HepG2 (cell line): ENCODE measurements at regions not wholly inside any gene's neighbourhood (a gene's known extent, or its start where the extent isn't known, plus 50 kb on each side); places are given as distances from the start of the nearest gene placed in this dataset.
"Not testable (repeated sequence)": the region's sequence is repeated elsewhere in the genome, so short reads cannot be mapped to it uniquely, and the experiment has no call there.

Experiments
- CHCHD3 ChIP-seq: sonication (generic); formaldehyde crosslinking; IDR thresholded peaks from 2 replicates; pipeline ENCODE4 v1.8.0; 2022; ENCODE audit warnings: mild to moderate bottlenecking, missing genetic modification reagents, moderate library complexity
- IRF1 ChIP-seq: sonication (generic); formaldehyde crosslinking; IDR thresholded peaks from 2 replicates; pipeline ENCODE4 v1.4.0; 2020; ENCODE audit warnings: low read depth, mild to moderate bottlenecking, missing genetic modification reagents
- NR3C1 ChIP-seq: sonication (generic); formaldehyde crosslinking; IDR thresholded peaks from 2 replicates; pipeline ENCODE4 v1.4.0; 2020; ENCODE audit warnings: missing genetic modification reagents
- RFX5 ChIP-seq: IDR thresholded peaks from 2 replicates; pipeline ENCODE4 v1.6.1; 2011; ENCODE audit warnings: low read depth, low read length, improper control_type of control experiment
- ZBTB26 ChIP-seq: IDR thresholded peaks from 2 replicates; pipeline ENCODE4 v1.6.1; 2016; ENCODE audit warnings: missing compliant biosample characterization, missing genetic modification reagents, borderline replicate concordance
- ZNF407 ChIP-seq: sonication (generic); formaldehyde crosslinking; IDR thresholded peaks from one replicate; pipeline ENCODE4 v1.5.1; 2020; ENCODE audit warnings: mild to moderate bottlenecking, missing genetic modification reagents; ENCODE audit errors: not compliant biosample characterization
- ZNF460 ChIP-seq: sonication (generic); formaldehyde crosslinking; IDR thresholded peaks from 2 replicates; pipeline ENCODE4 v1.5.1; 2020; ENCODE audit warnings: missing genetic modification reagents, mild to moderate bottlenecking, borderline replicate concordance
- TF ChIP-seq, protein P1 (sequence below): sonication (generic); formaldehyde crosslinking; IDR thresholded peaks from 2 replicates; pipeline ENCODE4 v1.4.0; 2020; ENCODE audit warnings: missing genetic modification reagents

GRCh38 chr16:64662312-64662711, 459.6 kb downstream of the CDH11 start:
- TF ChIP-seq, protein P1, sequence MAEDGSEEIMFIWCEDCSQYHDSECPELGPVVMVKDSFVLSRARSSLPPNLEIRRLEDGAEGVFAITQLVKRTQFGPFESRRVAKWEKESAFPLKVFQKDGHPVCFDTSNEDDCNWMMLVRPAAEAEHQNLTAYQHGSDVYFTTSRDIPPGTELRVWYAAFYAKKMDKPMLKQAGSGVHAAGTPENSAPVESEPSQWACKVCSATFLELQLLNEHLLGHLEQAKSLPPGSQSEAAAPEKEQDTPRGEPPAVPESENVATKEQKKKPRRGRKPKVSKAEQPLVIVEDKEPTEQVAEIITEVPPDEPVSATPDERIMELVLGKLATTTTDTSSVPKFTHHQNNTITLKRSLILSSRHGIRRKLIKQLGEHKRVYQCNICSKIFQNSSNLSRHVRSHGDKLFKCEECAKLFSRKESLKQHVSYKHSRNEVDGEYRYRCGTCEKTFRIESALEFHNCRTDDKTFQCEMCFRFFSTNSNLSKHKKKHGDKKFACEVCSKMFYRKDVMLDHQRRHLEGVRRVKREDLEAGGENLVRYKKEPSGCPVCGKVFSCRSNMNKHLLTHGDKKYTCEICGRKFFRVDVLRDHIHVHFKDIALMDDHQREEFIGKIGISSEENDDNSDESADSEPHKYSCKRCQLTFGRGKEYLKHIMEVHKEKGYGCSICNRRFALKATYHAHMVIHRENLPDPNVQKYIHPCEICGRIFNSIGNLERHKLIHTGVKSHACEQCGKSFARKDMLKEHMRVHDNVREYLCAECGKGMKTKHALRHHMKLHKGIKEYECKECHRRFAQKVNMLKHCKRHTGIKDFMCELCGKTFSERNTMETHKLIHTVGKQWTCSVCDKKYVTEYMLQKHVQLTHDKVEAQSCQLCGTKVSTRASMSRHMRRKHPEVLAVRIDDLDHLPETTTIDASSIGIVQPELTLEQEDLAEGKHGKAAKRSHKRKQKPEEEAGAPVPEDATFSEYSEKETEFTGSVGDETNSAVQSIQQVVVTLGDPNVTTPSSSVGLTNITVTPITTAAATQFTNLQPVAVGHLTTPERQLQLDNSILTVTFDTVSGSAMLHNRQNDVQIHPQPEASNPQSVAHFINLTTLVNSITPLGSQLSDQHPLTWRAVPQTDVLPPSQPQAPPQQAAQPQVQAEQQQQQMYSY, result not testable (repeated sequence)
- not testable (repeated sequence) for TF ChIP-seq RFX5; ZNF460; ZNF407 (CRISPR knock-in tag); NR3C1 (CRISPR knock-in tag); CHCHD3 (CRISPR knock-in tag); ZBTB26; IRF1 (CRISPR knock-in tag)
